GM12878 (cell line): ENCODE measurements at regions not wholly inside any gene's neighbourhood (a gene's known extent, or its start where the extent isn't known, plus 50 kb on each side); places are given as distances from the start of the nearest gene placed in this dataset.

Source experiments
- HDAC2 ChIP-seq: fragments of 200-600 bp; sonication (generic); IDR thresholded peaks from 2 replicates; pipeline ENCODE4 v1.6.1; 2017
- NFIC ChIP-seq: IDR thresholded peaks from 2 replicates; pipeline ENCODE4 v1.6.1; 2012; ENCODE audit warnings: low read depth, mild to moderate bottlenecking, inconsistent platforms, low read length, moderate library complexity

- TF ChIP-seq HDAC2 (no peak), NFIC (no peak)
These were observed 352.4 kb downstream of the LTN1 start for GRCh38 chr21:28640326-28640725.
